DOHH2 (cell line): ENCODE measurements at regions not wholly inside any gene's neighbourhood (a gene's known extent, or its start where the extent isn't known, plus 50 kb on each side); places are given as distances from the start of the nearest gene placed in this dataset.

Experiments used
- EZH2phosphoT487 ChIP-seq: fragments of 200-600 bp; sonication (generic); IDR thresholded peaks from 2 replicates; pipeline ENCODE4 v1.6.1; 2017; ENCODE audit warnings: borderline replicate concordance, mild to moderate bottlenecking, antibody characterized with exemption, low read length, moderate library complexity, mixed read lengths
- TF ChIP-seq, protein P1 (sequence below): fragments of 200-600 bp; sonication (generic); IDR thresholded peaks from one replicate; pipeline ENCODE4 v1.5.1; 2014; ENCODE audit warnings: antibody characterized with exemption, mild to moderate bottlenecking, low read depth, low read length; ENCODE audit not compliant: poor library complexity, severe bottlenecking

DNA sequence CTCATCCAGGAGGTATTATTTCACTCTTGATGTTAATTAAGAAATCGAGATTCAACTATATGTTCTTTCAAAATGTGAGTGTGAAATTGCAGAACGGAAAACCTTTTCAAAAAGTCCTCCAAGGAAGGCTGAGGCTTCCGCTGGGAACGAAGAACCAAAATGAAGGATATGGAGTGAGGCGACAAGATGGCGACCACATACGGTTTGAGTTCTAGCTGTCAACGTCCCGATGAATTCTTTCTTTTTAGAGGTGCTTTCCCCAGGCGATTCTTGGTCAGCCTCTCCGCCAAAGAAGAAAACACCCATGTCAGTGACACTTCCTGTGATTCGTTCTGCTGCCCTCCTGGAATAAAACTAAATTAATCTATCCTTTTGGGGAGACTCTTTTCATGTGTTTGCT lies 78.3 kb upstream of the ADAMTS16 start:
- TF ChIP-seq, protein P1, sequence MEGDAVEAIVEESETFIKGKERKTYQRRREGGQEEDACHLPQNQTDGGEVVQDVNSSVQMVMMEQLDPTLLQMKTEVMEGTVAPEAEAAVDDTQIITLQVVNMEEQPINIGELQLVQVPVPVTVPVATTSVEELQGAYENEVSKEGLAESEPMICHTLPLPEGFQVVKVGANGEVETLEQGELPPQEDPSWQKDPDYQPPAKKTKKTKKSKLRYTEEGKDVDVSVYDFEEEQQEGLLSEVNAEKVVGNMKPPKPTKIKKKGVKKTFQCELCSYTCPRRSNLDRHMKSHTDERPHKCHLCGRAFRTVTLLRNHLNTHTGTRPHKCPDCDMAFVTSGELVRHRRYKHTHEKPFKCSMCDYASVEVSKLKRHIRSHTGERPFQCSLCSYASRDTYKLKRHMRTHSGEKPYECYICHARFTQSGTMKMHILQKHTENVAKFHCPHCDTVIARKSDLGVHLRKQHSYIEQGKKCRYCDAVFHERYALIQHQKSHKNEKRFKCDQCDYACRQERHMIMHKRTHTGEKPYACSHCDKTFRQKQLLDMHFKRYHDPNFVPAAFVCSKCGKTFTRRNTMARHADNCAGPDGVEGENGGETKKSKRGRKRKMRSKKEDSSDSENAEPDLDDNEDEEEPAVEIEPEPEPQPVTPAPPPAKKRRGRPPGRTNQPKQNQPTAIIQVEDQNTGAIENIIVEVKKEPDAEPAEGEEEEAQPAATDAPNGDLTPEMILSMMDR, result no peak
- TF ChIP-seq EZH2phosphoT487, result no peak
